HEK293 (cell line): ENCODE measurements at regions not wholly inside any gene's neighbourhood (a gene's known extent, or its start where the extent isn't known, plus 50 kb on each side); places are given as distances from the start of the nearest gene placed in this dataset.

ENCODE experiments used
- CTCF ChIA-PET: fragments of 350-600 bp; formaldehyde crosslinking; extraction: SDS; loops from one replicate; lab custom pipeline; 2021; ENCODE audit warnings: antibody characterized with exemption; lab: Yijun Ruan, JAX
- POLR2A ChIA-PET: fragments of 300-600 bp; formaldehyde crosslinking; extraction: SDS; loops from one replicate; lab custom pipeline; 2020; ENCODE audit warnings: antibody characterized with exemption, inconsistent platforms; lab: Yijun Ruan, JAX
- H3K27ac ChIP-seq: fragments of 200-500 bp; sonication (Bioruptor generic); 2 replicates; pipeline ENCODE4 v1.5.1; 2014; ENCODE audit warnings: low read depth, low read length, control low read depth, inconsistent platforms; ENCODE audit errors: extremely low read depth
- H3K36me3 ChIP-seq, 2 experiments: fragments of 200-500 bp in 1 of 2; sonication (Bioruptor generic) in 1 of 2; 1 replicate in 1 of 2; 2 replicates in 1 of 2; pipeline ENCODE4 v1.5.1; 2014 to 2017; ENCODE audit warnings: inconsistent platforms in 2 of 2, low read length in 2 of 2; ENCODE audit not compliant: control insufficient read depth in 2 of 2, insufficient read depth in 1 of 2
- H3K4me1 ChIP-seq: fragments of 200-500 bp; sonication (Bioruptor generic); 2 replicates; pipeline ENCODE4 v1.5.1; 2014; ENCODE audit warnings: mild to moderate bottlenecking, low read length, inconsistent platforms; ENCODE audit not compliant: control insufficient read depth, insufficient read depth
- H3K4me3 ChIP-seq: 2 replicates; pipeline ENCODE4 v1.5.1; 2011; ENCODE audit warnings: low read depth, mild to moderate bottlenecking, control low read depth, low read length, moderate library complexity
- H3K9me3 ChIP-seq: fragments of 200-500 bp; sonication (Bioruptor generic); 2 replicates; pipeline ENCODE4 v1.5.1; 2014; ENCODE audit warnings: low read depth, low read length, inconsistent platforms; ENCODE audit not compliant: control insufficient read depth, insufficient read depth
- EGR2 ChIP-seq: fragments of 450-650 bp; formaldehyde crosslinking; IDR thresholded peaks from 2 replicates; pipeline ENCODE4 v1.5.1; 2016; ENCODE audit warnings: low read depth, missing biosample characterization, missing genetic modification characterization
- SP3 ChIP-seq: fragments of 450-650 bp; formaldehyde crosslinking; IDR thresholded peaks from 2 replicates; pipeline ENCODE4 v1.5.1; 2016; ENCODE audit warnings: missing biosample characterization, missing genetic modification characterization
- ZBTB7A ChIP-seq: fragments of 450-650 bp; formaldehyde crosslinking; IDR thresholded peaks from 2 replicates; pipeline ENCODE4 v1.5.1; 2016; ENCODE audit warnings: low read depth, missing biosample characterization, missing genetic modification characterization
- ZNF146 ChIP-seq: fragments of 450-650 bp; formaldehyde crosslinking; IDR thresholded peaks from 2 replicates; pipeline ENCODE4 v1.5.1; 2016; ENCODE audit warnings: missing biosample characterization, missing genetic modification characterization
- ZNF157 ChIP-seq: fragments of 450-650 bp; formaldehyde crosslinking; IDR thresholded peaks from 2 replicates; pipeline ENCODE4 v1.5.1; 2016; ENCODE audit warnings: missing biosample characterization, missing genetic modification characterization
- ZNF16 ChIP-seq: fragments of 450-650 bp; formaldehyde crosslinking; IDR thresholded peaks from 2 replicates; pipeline ENCODE4 v1.5.1; 2016; ENCODE audit warnings: low read depth, missing biosample characterization, missing genetic modification characterization
- ZNF2 ChIP-seq: fragments of 450-650 bp; formaldehyde crosslinking; IDR thresholded peaks from 2 replicates; pipeline ENCODE4 v1.5.1; 2016; ENCODE audit warnings: missing biosample characterization, missing genetic modification characterization
- ZNF292 ChIP-seq: fragments of 450-650 bp; formaldehyde crosslinking; IDR thresholded peaks from 2 replicates; pipeline ENCODE4 v1.5.1; 2016; ENCODE audit warnings: low read depth, missing biosample characterization, missing genetic modification characterization, borderline replicate concordance
- ZNF560 ChIP-seq: fragments of 450-650 bp; formaldehyde crosslinking; IDR thresholded peaks from 2 replicates; pipeline ENCODE4 v1.5.1; 2017; ENCODE audit warnings: missing biosample characterization, missing genetic modification characterization, borderline replicate concordance
- ZNF585B ChIP-seq: fragments of 450-650 bp; formaldehyde crosslinking; IDR thresholded peaks from 2 replicates; pipeline ENCODE4 v1.5.1; 2016; ENCODE audit warnings: missing biosample characterization, missing genetic modification characterization
- ZNF677 ChIP-seq: fragments of 450-650 bp; IDR thresholded peaks from 2 replicates; pipeline ENCODE4 v1.5.0; 2018; ENCODE audit warnings: missing biosample characterization, mild to moderate bottlenecking, missing genetic modification characterization, moderate library complexity
- ZNF701 ChIP-seq: fragments of 450-650 bp; formaldehyde crosslinking; IDR thresholded peaks from 2 replicates; pipeline ENCODE4 v1.5.1; 2016; ENCODE audit warnings: missing biosample characterization, missing genetic modification characterization
- ZNF768 ChIP-seq: fragments of 450-650 bp; formaldehyde crosslinking; IDR thresholded peaks from 2 replicates; pipeline ENCODE4 v1.5.1; 2018; ENCODE audit warnings: missing biosample characterization, mild to moderate bottlenecking, missing genetic modification characterization
- ZNF791 ChIP-seq: fragments of 450-650 bp; formaldehyde crosslinking; IDR thresholded peaks from 2 replicates; pipeline ENCODE4 v1.5.1; 2016; ENCODE audit warnings: missing biosample characterization, missing genetic modification characterization
- TF ChIP-seq, protein P1 (sequence below): fragments of 450-650 bp; formaldehyde crosslinking; IDR thresholded peaks from 2 replicates; pipeline ENCODE4 v1.5.1; 2016; ENCODE audit warnings: missing biosample characterization, missing genetic modification characterization, low read depth
- TF ChIP-seq, protein P2 (sequence below): fragments of 450-650 bp; formaldehyde crosslinking; IDR thresholded peaks from 2 replicates; pipeline ENCODE4 v1.5.1; 2016; ENCODE audit warnings: missing biosample characterization, missing genetic modification characterization
- TF ChIP-seq, protein P3 (sequence below): fragments of 450-650 bp; formaldehyde crosslinking; IDR thresholded peaks from 2 replicates; pipeline ENCODE4 v1.5.1; 2016; ENCODE audit warnings: missing biosample characterization, missing genetic modification characterization
- TF ChIP-seq, protein P4 (sequence below): fragments of 450-650 bp; formaldehyde crosslinking; IDR thresholded peaks from 2 replicates; pipeline ENCODE4 v1.5.1; 2017; ENCODE audit warnings: missing biosample characterization, missing genetic modification characterization
- TF ChIP-seq, protein P5 (sequence below): fragments of 450-650 bp; formaldehyde crosslinking; IDR thresholded peaks from 2 replicates; pipeline ENCODE4 v1.5.1; 2017; ENCODE audit warnings: missing biosample characterization, missing genetic modification characterization
- TF ChIP-seq, protein P6 (sequence below): fragments of 450-650 bp; IDR thresholded peaks from 2 replicates; pipeline ENCODE4 v1.5.1; 2018; ENCODE audit warnings: missing biosample characterization, missing genetic modification characterization

DNA sequence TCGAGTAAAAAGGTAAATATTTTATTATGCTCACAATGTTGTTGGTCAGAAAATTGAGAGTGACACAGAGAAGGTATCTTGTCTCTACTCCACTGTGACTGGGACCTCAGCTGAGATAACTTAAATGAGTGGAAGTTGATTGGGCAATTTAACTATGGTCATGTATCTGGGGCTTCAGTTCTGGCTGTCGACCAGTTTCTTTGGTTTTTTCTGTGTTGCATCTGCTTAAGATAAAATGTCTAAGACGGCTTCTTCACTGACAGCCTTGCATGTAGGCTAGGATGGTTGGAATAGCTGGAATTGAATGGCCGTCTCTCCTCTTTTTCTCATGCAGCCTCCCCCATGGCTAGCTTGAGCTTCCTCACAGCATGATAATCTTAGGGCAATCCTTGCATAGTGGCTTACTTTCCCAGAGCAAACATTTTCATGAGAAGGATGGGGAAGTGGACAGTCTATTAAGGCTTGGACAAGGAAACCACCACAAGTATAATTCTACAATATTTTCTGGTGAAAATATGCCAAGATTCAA lies 433.7 kb downstream of the KIF2B start (continued):
- TF ChIP-seq, protein P1, sequence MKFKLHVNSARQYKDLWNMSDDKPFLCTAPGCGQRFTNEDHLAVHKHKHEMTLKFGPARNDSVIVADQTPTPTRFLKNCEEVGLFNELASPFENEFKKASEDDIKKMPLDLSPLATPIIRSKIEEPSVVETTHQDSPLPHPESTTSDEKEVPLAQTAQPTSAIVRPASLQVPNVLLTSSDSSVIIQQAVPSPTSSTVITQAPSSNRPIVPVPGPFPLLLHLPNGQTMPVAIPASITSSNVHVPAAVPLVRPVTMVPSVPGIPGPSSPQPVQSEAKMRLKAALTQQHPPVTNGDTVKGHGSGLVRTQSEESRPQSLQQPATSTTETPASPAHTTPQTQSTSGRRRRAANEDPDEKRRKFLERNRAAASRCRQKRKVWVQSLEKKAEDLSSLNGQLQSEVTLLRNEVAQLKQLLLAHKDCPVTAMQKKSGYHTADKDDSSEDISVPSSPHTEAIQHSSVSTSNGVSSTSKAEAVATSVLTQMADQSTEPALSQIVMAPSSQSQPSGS (tag by site-specific recombination), result no peak
- TF ChIP-seq, protein P2, sequence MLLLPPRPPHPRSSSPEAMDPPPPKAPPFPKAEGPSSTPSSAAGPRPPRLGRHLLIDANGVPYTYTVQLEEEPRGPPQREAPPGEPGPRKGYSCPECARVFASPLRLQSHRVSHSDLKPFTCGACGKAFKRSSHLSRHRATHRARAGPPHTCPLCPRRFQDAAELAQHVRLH (tag by site-specific recombination), result no peak

DNA sequence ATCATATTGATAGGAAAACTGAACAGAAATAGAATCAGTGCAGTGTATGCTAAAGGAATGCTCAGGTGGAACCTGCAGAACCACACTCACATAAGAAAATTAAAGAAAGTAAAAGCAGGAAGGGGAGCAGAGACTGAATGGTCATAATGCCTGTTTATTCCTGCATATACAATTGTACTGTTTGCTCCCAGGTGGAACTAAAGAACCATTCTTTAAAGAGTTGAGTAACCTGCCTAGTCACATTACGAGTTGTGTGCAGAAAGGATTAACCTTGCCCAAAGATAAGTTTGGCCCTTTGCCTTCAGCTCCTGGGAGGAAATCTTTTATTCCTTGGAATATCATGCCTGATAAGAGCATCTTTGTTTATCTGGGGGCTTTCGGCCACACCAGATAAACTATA lies 434.7 kb downstream of the KIF2B start:
- no peak overlapping the region for H3K4me3 ChIP-seq
- CTCF ChIA-PET, result no interaction called here
- no peaks in the 10 kb centered on the region for H3K9me3 ChIP-seq
- no peaks in the 10 kb centered on the region for H3K36me3 ChIP-seq
- POLR2A ChIA-PET, result no interaction called here
- TF ChIP-seq ZNF768 (no peak), ZNF146 (tag by site-specific recombination) (no peak), ZNF791 (tag by site-specific recombination) (no peak), SP3 (tag by site-specific recombination) (no peak), ZNF701 (tag by site-specific recombination) (no peak), ZNF2 (no peak), ZNF677 (tag by site-specific recombination) (no peak), ZNF157 (tag by site-specific recombination) (no peak), EGR2 (no peak), ZNF292 (tag by site-specific recombination) (no peak), ZNF560 (no peak), ZBTB7A (tag by site-specific recombination) (no peak), ZNF585B (tag by site-specific recombination) (no peak), ZNF16 (tag by site-specific recombination) (no peak)
- TF ChIP-seq, protein P3, sequence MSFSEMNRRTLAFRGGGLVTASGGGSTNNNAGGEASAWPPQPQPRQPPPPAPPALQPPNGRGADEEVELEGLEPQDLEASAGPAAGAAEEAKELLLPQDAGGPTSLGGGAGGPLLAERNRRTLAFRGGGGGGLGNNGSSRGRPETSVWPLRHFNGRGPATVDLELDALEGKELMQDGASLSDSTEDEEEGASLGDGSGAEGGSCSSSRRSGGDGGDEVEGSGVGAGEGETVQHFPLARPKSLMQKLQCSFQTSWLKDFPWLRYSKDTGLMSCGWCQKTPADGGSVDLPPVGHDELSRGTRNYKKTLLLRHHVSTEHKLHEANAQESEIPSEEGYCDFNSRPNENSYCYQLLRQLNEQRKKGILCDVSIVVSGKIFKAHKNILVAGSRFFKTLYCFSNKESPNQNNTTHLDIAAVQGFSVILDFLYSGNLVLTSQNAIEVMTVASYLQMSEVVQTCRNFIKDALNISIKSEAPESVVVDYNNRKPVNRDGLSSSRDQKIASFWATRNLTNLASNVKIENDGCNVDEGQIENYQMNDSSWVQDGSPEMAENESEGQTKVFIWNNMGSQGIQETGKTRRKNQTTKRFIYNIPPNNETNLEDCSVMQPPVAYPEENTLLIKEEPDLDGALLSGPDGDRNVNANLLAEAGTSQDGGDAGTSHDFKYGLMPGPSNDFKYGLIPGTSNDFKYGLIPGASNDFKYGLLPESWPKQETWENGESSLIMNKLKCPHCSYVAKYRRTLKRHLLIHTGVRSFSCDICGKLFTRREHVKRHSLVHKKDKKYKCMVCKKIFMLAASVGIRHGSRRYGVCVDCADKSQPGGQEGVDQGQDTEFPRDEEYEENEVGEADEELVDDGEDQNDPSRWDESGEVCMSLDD (tag by site-specific recombination), result no peak
- TF ChIP-seq, protein P4, sequence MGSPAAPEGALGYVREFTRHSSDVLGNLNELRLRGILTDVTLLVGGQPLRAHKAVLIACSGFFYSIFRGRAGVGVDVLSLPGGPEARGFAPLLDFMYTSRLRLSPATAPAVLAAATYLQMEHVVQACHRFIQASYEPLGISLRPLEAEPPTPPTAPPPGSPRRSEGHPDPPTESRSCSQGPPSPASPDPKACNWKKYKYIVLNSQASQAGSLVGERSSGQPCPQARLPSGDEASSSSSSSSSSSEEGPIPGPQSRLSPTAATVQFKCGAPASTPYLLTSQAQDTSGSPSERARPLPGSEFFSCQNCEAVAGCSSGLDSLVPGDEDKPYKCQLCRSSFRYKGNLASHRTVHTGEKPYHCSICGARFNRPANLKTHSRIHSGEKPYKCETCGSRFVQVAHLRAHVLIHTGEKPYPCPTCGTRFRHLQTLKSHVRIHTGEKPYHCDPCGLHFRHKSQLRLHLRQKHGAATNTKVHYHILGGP, result no peak
- TF ChIP-seq, protein P5, sequence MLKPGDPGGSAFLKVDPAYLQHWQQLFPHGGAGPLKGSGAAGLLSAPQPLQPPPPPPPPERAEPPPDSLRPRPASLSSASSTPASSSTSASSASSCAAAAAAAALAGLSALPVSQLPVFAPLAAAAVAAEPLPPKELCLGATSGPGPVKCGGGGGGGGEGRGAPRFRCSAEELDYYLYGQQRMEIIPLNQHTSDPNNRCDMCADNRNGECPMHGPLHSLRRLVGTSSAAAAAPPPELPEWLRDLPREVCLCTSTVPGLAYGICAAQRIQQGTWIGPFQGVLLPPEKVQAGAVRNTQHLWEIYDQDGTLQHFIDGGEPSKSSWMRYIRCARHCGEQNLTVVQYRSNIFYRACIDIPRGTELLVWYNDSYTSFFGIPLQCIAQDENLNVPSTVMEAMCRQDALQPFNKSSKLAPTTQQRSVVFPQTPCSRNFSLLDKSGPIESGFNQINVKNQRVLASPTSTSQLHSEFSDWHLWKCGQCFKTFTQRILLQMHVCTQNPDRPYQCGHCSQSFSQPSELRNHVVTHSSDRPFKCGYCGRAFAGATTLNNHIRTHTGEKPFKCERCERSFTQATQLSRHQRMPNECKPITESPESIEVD (tag by site-specific recombination), result no peak
- TF ChIP-seq, protein P6, sequence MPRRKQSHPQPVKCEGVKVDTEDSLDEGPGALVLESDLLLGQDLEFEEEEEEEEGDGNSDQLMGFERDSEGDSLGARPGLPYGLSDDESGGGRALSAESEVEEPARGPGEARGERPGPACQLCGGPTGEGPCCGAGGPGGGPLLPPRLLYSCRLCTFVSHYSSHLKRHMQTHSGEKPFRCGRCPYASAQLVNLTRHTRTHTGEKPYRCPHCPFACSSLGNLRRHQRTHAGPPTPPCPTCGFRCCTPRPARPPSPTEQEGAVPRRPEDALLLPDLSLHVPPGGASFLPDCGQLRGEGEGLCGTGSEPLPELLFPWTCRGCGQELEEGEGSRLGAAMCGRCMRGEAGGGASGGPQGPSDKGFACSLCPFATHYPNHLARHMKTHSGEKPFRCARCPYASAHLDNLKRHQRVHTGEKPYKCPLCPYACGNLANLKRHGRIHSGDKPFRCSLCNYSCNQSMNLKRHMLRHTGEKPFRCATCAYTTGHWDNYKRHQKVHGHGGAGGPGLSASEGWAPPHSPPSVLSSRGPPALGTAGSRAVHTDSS (tag by site-specific recombination), result no peak
- H3K4me1 ChIP-seq, result no peaks in the 10 kb centered on the region
- H3K27ac ChIP-seq, result no peak overlapping the region
